ENCODE measurements at regions not wholly inside any gene's neighbourhood (a gene's known extent, or its start where the extent isn't known, plus 50 kb on each side); places are given as distances from the start of the nearest gene placed in this dataset.

DNA sequence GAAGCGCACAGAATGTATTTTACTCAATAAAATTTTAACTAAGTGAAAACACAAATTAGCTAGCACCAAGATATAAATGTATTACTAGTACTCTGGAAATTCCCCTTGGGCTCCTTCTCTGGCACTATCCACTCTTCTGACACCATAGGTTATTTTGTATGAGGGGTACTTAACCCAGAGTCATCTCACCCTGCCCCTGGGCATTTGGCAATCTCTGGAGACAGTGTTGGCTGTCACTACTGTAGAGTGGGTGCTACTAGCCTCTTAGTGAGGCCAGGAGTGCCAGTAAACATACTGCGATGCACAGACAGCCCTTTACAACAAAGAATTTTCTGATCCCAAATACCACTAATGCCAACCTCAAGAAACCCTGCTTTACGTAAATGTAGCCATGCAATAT is 246.3 kb upstream of the KBTBD8 start:
- Histone ChIP-seq H4K12ac (ENCODE audit: low read depth, low read length) (no peak overlapping the region), H3K4me2 (ENCODE audit: low read length) (no peak overlapping the region), H4K8ac (ENCODE audit: low read depth, low read length) (no peak overlapping the region), H3K36me3 (ENCODE audit: control insufficient read depth in 1 of 2, insufficient read depth in 2 of 2, low read length in 2 of 2) (no peaks in the 10 kb centered on the region), H3K18ac (ENCODE audit: low read length) (no peak overlapping the region), H3K4me1 (ENCODE audit: control insufficient read depth in 1 of 2, insufficient read depth in 2 of 2, low read length in 2 of 2) (no peaks in the 10 kb centered on the region), H2BK5ac (ENCODE audit: low read depth, low read length, poor library complexity) (no peak overlapping the region), H3K79me2 (ENCODE audit: control insufficient read depth, insufficient read depth, low read length, poor library complexity) (no peaks in the 10 kb centered on the region), H2BK120ac (ENCODE audit: insufficient read depth, low read length, poor library complexity) (no peak overlapping the region), H3K27me3 (ENCODE audit: insufficient read depth, low read length) (no peaks in the 10 kb centered on the region), H3K9ac (ENCODE audit: low read length) (no peak overlapping the region), H3K23ac (ENCODE audit: low read length) (no peak overlapping the region), H2BK12ac (ENCODE audit: low read length) (no peak overlapping the region), H3K4ac (ENCODE audit: low read depth, low read length) (no peak overlapping the region), H3K79me1 (ENCODE audit: low read length) (no peaks in the 10 kb centered on the region), H2AFZ (ENCODE audit: insufficient read depth, low read length, poor library complexity) (no peak overlapping the region), H3K4me3 (ENCODE audit: low read depth, low read length) (no peak overlapping the region), H3K27ac (ENCODE audit: low read depth, low read length) (no peak overlapping the region), H3K14ac (ENCODE audit: low read length) (no peak overlapping the region), H3K9me3 (ENCODE audit: insufficient read depth, low read depth, low read length) (no peaks in the 10 kb centered on the region), H2AK5ac (ENCODE audit: low read length) (no peak overlapping the region), H4K91ac (ENCODE audit: low read depth, low read length) (no peak overlapping the region)
- no CpG with 5 or more reads among the region's 3 CpGs for WGBS (ENCODE audit: extremely low coverage, insufficient coverage, insufficient read length)
- DNase-seq, result no peak

DNA sequence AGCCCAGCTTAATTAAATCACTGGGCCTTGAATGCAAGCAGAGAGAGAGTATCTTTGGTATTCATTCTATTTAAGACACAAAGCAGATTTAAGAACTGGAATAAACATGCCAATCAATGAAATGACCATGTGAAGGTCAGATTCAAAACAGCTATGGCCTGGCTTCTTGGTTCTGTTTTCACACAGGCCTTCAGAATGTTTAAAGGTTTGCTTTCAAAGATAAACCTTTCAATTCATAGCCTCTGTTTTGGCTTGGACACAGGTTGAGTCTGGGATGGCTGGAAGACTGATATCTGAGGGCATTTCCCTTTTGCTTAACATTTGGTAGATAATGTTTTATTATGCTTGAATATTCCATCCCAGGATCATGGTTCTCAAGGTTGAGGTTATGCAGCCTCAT is 244.4 kb upstream of the KBTBD8 start:
- no peak for DNase-seq
- H3K4me1 ChIP-seq (ENCODE audit: control insufficient read depth in 1 of 2, insufficient read depth in 2 of 2, low read length in 2 of 2), result no peaks in the 10 kb centered on the region
- no peak overlapping the region for H2BK120ac ChIP-seq (ENCODE audit: insufficient read depth, low read length, poor library complexity)
- no peaks in the 10 kb centered on the region for H3K36me3 ChIP-seq (ENCODE audit: control insufficient read depth in 1 of 2, insufficient read depth in 2 of 2, low read length in 2 of 2)
- no peak overlapping the region for H3K4me2 ChIP-seq (ENCODE audit: low read length)
- no peak overlapping the region for H2AK5ac ChIP-seq (ENCODE audit: low read length)
- H3K18ac ChIP-seq (ENCODE audit: low read length), result no peak overlapping the region
- H3K4ac ChIP-seq (ENCODE audit: low read depth, low read length), result no peak overlapping the region
- no peak overlapping the region for H4K12ac ChIP-seq (ENCODE audit: low read depth, low read length)
- no peak overlapping the region for H3K27ac ChIP-seq (ENCODE audit: low read depth, low read length)
- H3K4me3 ChIP-seq (ENCODE audit: low read depth, low read length), result no peak overlapping the region
- no peak overlapping the region for H4K91ac ChIP-seq (ENCODE audit: low read depth, low read length)
- H2BK5ac ChIP-seq (ENCODE audit: low read depth, low read length, poor library complexity), result no peak overlapping the region
- no peaks in the 10 kb centered on the region for H3K79me1 ChIP-seq (ENCODE audit: low read length)
- no peak overlapping the region for H3K23ac ChIP-seq (ENCODE audit: low read length)
- no peak overlapping the region for H3K9ac ChIP-seq (ENCODE audit: low read length)
- no peaks in the 10 kb centered on the region for H3K9me3 ChIP-seq (ENCODE audit: insufficient read depth, low read depth, low read length)
- no peaks in the 10 kb centered on the region for H3K27me3 ChIP-seq (ENCODE audit: insufficient read depth, low read length)
- H3K14ac ChIP-seq (ENCODE audit: low read length), result no peak overlapping the region
- H2BK12ac ChIP-seq (ENCODE audit: low read length), result no peak overlapping the region
- no peak overlapping the region for H2AFZ ChIP-seq (ENCODE audit: insufficient read depth, low read length, poor library complexity)
- H4K8ac ChIP-seq (ENCODE audit: low read depth, low read length), result no peak overlapping the region
- no peaks in the 10 kb centered on the region for H3K79me2 ChIP-seq (ENCODE audit: control insufficient read depth, insufficient read depth, low read length, poor library complexity)

DNA sequence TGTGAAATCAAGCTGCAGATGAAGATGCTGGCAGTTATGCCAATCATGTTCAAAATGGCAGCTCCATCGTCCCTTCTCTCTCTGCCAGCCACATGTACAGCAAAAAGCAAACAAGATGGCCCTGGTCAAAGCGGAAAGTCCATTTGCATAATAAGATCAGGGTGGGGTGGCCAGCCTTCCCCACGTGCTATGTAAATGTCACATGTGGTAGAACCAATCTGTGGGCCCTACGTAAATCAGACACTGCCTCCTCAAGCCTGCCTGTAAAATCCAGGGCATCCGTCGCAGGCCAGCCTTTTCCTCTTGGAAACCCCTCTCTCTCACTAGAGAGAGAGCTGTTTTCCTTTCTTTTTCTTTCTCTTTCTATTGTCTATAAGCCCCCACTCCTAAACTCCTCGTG is 243.5 kb upstream of the KBTBD8 start:
- H4K12ac ChIP-seq (ENCODE audit: low read depth, low read length), result no peak overlapping the region
- no peak overlapping the region for H4K91ac ChIP-seq (ENCODE audit: low read depth, low read length)
- no peaks in the 10 kb centered on the region for H3K79me2 ChIP-seq (ENCODE audit: control insufficient read depth, insufficient read depth, low read length, poor library complexity)

DNA sequence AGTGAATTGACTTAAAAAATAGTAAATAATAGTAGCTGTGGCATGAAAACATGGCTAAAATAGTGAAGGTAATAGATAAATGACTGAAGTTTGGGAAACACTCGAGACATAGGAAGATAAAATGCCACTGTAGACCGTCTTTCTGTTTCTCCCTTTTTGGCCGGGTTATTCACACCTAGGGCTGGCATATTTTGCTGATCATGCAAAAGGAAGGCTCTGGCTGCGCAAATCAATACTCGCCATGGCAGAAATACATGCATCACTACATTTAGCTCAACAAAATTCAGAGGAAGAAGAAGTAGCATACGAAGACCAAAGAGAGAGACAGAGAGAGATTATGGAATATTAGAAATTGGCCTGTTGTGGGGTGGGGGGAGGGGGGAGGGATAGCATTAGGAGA is 242.2 kb upstream of the KBTBD8 start:
- Histone ChIP-seq H3K9ac (ENCODE audit: low read length) (no peak overlapping the region), H3K4me2 (ENCODE audit: low read length) (no peak overlapping the region), H3K18ac (ENCODE audit: low read length) (no peak overlapping the region), H3K79me1 (ENCODE audit: low read length) (no peaks in the 10 kb centered on the region), H3K4ac (ENCODE audit: low read depth, low read length) (no peak overlapping the region), H2AFZ (ENCODE audit: insufficient read depth, low read length, poor library complexity) (no peak overlapping the region), H3K27ac (ENCODE audit: low read depth, low read length) (no peak overlapping the region), H2BK120ac (ENCODE audit: insufficient read depth, low read length, poor library complexity) (no peak overlapping the region), H4K91ac (ENCODE audit: low read depth, low read length) (no peak overlapping the region), H3K36me3 (ENCODE audit: control insufficient read depth in 1 of 2, insufficient read depth in 2 of 2, low read length in 2 of 2) (no peaks in the 10 kb centered on the region), H2AK5ac (ENCODE audit: low read length) (no peak overlapping the region), H3K23ac (ENCODE audit: low read length) (no peak overlapping the region), H3K9me3 (ENCODE audit: insufficient read depth, low read depth, low read length) (no peaks in the 10 kb centered on the region), H4K8ac (ENCODE audit: low read depth, low read length) (no peak overlapping the region), H3K79me2 (ENCODE audit: control insufficient read depth, insufficient read depth, low read length, poor library complexity) (no peaks in the 10 kb centered on the region), H3K4me1 (ENCODE audit: control insufficient read depth in 1 of 2, insufficient read depth in 2 of 2, low read length in 2 of 2) (no peaks in the 10 kb centered on the region), H4K12ac (ENCODE audit: low read depth, low read length) (no peak overlapping the region), H3K27me3 (ENCODE audit: insufficient read depth, low read length) (no peaks in the 10 kb centered on the region), H2BK5ac (ENCODE audit: low read depth, low read length, poor library complexity) (no peak overlapping the region), H3K4me3 (ENCODE audit: low read depth, low read length) (no peak overlapping the region), H2BK12ac (ENCODE audit: low read length) (no peak overlapping the region), H3K14ac (ENCODE audit: low read length) (no peak overlapping the region)
- no CpG with 5 or more reads among the region's 6 CpGs for WGBS (ENCODE audit: extremely low coverage, insufficient coverage, insufficient read length)
- DNase-seq, result no peak

More for the DNA sequence above, 243.5 kb upstream of the KBTBD8 start:
- H3K79me1 ChIP-seq (ENCODE audit: low read length), result no peaks in the 10 kb centered on the region
- H3K18ac ChIP-seq (ENCODE audit: low read length), result no peak overlapping the region
- no peak overlapping the region for H3K4ac ChIP-seq (ENCODE audit: low read depth, low read length)
- no peak overlapping the region for H2BK5ac ChIP-seq (ENCODE audit: low read depth, low read length, poor library complexity)
- H3K23ac ChIP-seq (ENCODE audit: low read length), result no peak overlapping the region
- H2AFZ ChIP-seq (ENCODE audit: insufficient read depth, low read length, poor library complexity), result no peak overlapping the region
- no peak for DNase-seq
- no peak overlapping the region for H3K14ac ChIP-seq (ENCODE audit: low read length)
- H2BK12ac ChIP-seq (ENCODE audit: low read length), result no peak overlapping the region
- H4K8ac ChIP-seq (ENCODE audit: low read depth, low read length), result no peak overlapping the region
- no peak overlapping the region for H3K27ac ChIP-seq (ENCODE audit: low read depth, low read length)
- no peak overlapping the region for H2AK5ac ChIP-seq (ENCODE audit: low read length)
- WGBS (ENCODE audit: extremely low coverage, insufficient coverage, insufficient read length), result no CpG with 5 or more reads among the region's 7 CpGs
- H3K4me3 ChIP-seq (ENCODE audit: low read depth, low read length), result no peak overlapping the region
- H3K4me2 ChIP-seq (ENCODE audit: low read length), result no peak overlapping the region
- no peaks in the 10 kb centered on the region for H3K36me3 ChIP-seq (ENCODE audit: control insufficient read depth in 1 of 2, insufficient read depth in 2 of 2, low read length in 2 of 2)
- no peaks in the 10 kb centered on the region for H3K27me3 ChIP-seq (ENCODE audit: insufficient read depth, low read length)
- H3K9ac ChIP-seq (ENCODE audit: low read length), result no peak overlapping the region
- no peak overlapping the region for H2BK120ac ChIP-seq (ENCODE audit: insufficient read depth, low read length, poor library complexity)
- no peaks in the 10 kb centered on the region for H3K4me1 ChIP-seq (ENCODE audit: control insufficient read depth in 1 of 2, insufficient read depth in 2 of 2, low read length in 2 of 2)
- H3K9me3 ChIP-seq (ENCODE audit: insufficient read depth, low read depth, low read length), result no peaks in the 10 kb centered on the region
